ENCODE measurements at regions not wholly inside any gene's neighbourhood (a gene's known extent, or its start where the extent isn't known, plus 50 kb on each side); places are given as distances from the start of the nearest gene placed in this dataset.

DNA sequence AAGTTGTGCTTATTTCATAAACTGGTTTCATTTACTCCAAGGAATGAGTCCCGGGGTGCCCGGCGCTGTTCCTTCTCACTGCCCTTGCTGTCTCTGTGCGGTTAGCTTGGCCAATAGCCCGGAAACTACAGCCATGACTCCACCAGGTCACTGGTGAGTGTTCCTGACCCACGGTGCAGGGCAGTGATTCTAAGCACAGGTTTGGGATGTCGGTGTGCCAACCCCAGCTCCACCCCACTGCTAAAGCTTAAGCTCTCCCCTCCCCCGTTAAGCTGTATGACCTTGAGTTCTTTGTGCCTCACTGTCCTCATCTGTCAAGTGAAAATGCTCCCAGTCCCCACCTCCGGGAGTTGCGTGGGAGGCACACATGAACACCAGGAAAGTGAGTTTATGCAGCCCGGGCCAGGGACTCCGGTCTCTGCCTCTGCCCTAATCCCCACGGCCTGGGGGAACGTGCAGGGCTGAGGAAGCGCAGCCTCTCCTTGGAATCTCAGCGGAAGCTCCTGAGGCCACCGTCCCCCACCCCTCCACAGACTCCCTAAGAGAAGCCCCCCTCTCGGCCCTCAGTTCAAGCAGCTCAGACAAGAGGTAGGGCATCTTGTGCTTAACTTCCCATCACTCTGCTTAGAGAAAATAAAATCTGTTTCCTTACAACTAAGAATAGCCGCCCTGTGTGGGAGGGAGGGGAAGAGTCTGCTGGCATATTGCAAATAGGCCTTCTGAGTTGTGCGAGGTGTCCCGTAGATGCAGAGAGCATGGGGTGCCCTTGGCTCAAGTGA, 92.0 kb upstream of the RAI14 start:
- Histone ChIP-seq H2AFZ (ENCODE audit: insufficient read depth, low read depth, low read length, poor library complexity, severe bottlenecking) (no peak overlapping the region), H3K79me2 (ENCODE audit: insufficient read depth, low read length) (no peaks in the 10 kb centered on the region), H3K9me3 (replicated peaks in 1 of 2; ENCODE audit: control insufficient read depth in 1 of 2, insufficient read depth in 1 of 2, low read length in 2 of 2) (no peaks in the 10 kb centered on the region), H3K4me1 (ENCODE audit: control insufficient read depth in 1 of 2, insufficient read depth in 2 of 2, low read length in 2 of 2) (no peaks in the 10 kb centered on the region), H3K36me3 (replicated peaks in 1 of 2; ENCODE audit: control insufficient read depth in 1 of 2, insufficient read depth in 2 of 2, low read length in 2 of 2) (no peaks in the 10 kb centered on the region), H3K4me3 (replicated peaks in 1 of 3; ENCODE audit: low read depth in 2 of 3, low read length in 3 of 3) (no peak overlapping the region), H4K20me1 (ENCODE audit: insufficient read depth, low read length) (no peaks in the 10 kb centered on the region), H3K4me2 (replicated peaks; ENCODE audit: extremely low read depth, low read length, poor library complexity, severe bottlenecking) (no peak overlapping the region), H3K9ac (ENCODE audit: insufficient read depth, low read length, poor library complexity, severe bottlenecking) (no peak overlapping the region), H3K27me3 (ENCODE audit: control insufficient read depth in 2 of 2, insufficient read depth in 2 of 2, low read length in 2 of 2) (no peaks in the 10 kb centered on the region), H3K27ac (ENCODE audit: low read depth in 1 of 2, low read length in 2 of 2) (no peak overlapping the region)
- WGBS (ENCODE audit: insufficient coverage), result 83% methylated on average over 17 of the region's 21 CpGs
- Mint-ChIP-seq H3K27me3 (ENCODE audit: low read depth in 3 of 3) (peaks cover 2 to 5% (median 3%) of the 10 kb centered on the region in 3 donors), H3K4me3 (no peak overlapping the region), H3K27ac (peak overlapping the region in 1 of 7 donors; percentile 30), H3K36me3 (no peaks in the 10 kb centered on the region), H3K9me3 (peaks cover 0 to 4% (median 1%) of the 10 kb centered on the region in 7 donors), H3K4me1 (no peaks in the 10 kb centered on the region)
- DNase-seq, result no peak
- TF ChIP-seq, protein P1, sequence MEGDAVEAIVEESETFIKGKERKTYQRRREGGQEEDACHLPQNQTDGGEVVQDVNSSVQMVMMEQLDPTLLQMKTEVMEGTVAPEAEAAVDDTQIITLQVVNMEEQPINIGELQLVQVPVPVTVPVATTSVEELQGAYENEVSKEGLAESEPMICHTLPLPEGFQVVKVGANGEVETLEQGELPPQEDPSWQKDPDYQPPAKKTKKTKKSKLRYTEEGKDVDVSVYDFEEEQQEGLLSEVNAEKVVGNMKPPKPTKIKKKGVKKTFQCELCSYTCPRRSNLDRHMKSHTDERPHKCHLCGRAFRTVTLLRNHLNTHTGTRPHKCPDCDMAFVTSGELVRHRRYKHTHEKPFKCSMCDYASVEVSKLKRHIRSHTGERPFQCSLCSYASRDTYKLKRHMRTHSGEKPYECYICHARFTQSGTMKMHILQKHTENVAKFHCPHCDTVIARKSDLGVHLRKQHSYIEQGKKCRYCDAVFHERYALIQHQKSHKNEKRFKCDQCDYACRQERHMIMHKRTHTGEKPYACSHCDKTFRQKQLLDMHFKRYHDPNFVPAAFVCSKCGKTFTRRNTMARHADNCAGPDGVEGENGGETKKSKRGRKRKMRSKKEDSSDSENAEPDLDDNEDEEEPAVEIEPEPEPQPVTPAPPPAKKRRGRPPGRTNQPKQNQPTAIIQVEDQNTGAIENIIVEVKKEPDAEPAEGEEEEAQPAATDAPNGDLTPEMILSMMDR (IDR thresholded peaks at IDR 0.05), result no peak
- intact Hi-C loops (cut with micrococcal nuclease), result no loop called here

DNA sequence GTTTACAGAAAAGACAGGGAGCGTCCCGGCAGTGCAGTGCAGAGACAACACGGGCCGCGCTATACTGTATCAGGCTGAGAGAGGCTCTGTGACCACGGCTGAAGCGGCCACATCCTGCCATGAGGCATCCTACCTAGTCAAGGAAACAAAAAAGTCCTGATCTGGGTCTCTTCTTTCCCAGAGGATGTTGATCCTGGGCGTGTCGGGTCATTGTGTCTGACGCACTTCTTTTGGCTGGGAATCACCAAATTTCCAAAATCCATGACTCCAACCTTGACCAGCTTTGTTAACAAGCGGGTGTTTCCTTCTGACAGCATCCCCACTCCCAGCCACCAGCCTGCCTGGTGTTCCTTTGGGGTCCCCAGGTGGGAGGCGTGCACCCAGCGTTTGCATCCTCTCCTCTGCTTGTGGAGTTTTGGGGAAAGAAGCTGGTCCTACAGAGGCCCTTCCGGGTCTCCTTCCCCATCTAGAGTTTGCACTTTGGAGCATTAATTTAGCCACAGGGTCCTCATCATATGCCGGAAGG, 91.4 kb upstream of the RAI14 start:
- H3K27ac ChIP-seq (ENCODE audit: low read depth in 1 of 2, low read length in 2 of 2), result no peak overlapping the region
- Mint-ChIP-seq H3K27me3 (ENCODE audit: low read depth in 3 of 3) (peaks cover 0 to 3% (median 3%) of the 10 kb centered on the region in 3 donors), H3K4me1 (no peaks in the 10 kb centered on the region), H3K27ac (no peak overlapping the region), H3K4me3 (no peak overlapping the region), H3K36me3 (no peaks in the 10 kb centered on the region), H3K9me3 (peaks cover 0 to 1% (median 0%) of the 10 kb centered on the region in 7 donors)
- H3K4me2 ChIP-seq (replicated peaks; ENCODE audit: extremely low read depth, low read length, poor library complexity, severe bottlenecking), result no peak overlapping the region
- intact Hi-C loops (cut with micrococcal nuclease), result no loop called here
- TF ChIP-seq, protein P1 (IDR thresholded peaks at IDR 0.05), result no peak
- WGBS (ENCODE audit: insufficient coverage), result 78% methylated on average over 7 of the region's 15 CpGs
- H3K4me1 ChIP-seq (ENCODE audit: control insufficient read depth in 1 of 2, insufficient read depth in 2 of 2, low read length in 2 of 2), result no peaks in the 10 kb centered on the region
- DNase-seq, result no peak
- no peak overlapping the region for H3K9ac ChIP-seq (ENCODE audit: insufficient read depth, low read length, poor library complexity, severe bottlenecking)
- no peaks in the 10 kb centered on the region for H3K36me3 ChIP-seq (replicated peaks in 1 of 2; ENCODE audit: control insufficient read depth in 1 of 2, insufficient read depth in 2 of 2, low read length in 2 of 2)
- H2AFZ ChIP-seq (ENCODE audit: insufficient read depth, low read depth, low read length, poor library complexity, severe bottlenecking), result no peak overlapping the region
- no peaks in the 10 kb centered on the region for H3K79me2 ChIP-seq (ENCODE audit: insufficient read depth, low read length)
- H3K27me3 ChIP-seq (ENCODE audit: control insufficient read depth in 2 of 2, insufficient read depth in 2 of 2, low read length in 2 of 2), result no peaks in the 10 kb centered on the region
- H3K4me3 ChIP-seq (replicated peaks in 1 of 3; ENCODE audit: low read depth in 2 of 3, low read length in 3 of 3), result no peak overlapping the region
- no peaks in the 10 kb centered on the region for H3K9me3 ChIP-seq (replicated peaks in 1 of 2; ENCODE audit: control insufficient read depth in 1 of 2, insufficient read depth in 1 of 2, low read length in 2 of 2)
- no peaks in the 10 kb centered on the region for H4K20me1 ChIP-seq (ENCODE audit: insufficient read depth, low read length)

All from CD14-positive monocyte (primary cell).